ENCODE measurements at regions not wholly inside any gene's neighbourhood (a gene's known extent, or its start where the extent isn't known, plus 50 kb on each side); places are given as distances from the start of the nearest gene placed in this dataset.
A peak's percentile ranks its signal among the peaks of the same experiment; 100 is the strongest.

DNA sequence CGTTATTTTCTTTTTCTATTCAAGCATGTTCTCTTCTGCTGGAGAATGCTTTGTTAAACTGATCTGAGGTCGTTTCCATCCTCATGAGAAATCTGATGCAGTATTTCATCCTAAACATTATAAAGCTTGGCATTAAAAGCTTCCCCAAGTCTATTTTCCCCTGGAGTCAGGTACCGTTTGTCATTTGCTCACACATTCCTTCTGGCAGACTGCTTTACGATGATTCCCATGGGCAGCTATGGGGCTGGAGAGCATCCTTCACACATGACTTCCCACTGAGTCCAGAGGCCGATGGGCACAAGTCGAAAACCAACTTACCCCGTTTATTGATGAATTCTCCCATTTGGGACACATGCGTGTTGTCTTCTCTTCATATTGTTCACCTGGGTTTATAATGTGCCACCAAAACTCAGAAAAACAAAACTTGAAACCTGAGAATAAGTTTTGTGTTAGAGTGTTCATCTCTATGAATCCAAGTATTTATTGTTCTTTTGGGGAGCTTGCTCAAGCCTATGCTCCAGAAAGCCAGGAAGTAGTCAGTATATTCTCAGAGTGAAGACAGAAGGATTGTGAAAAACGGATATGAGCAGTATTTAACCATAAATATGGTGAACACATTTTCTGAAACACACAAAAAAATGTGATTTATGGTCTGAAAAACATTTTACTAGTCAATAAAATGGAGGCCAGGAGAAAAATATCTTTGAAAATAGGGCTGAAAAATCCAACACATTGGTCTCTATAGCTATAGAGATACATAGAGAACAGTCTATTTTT, 298.8 kb upstream of the NOCT start:
- no peaks in the 10 kb centered on the region for H3K27me3 ChIP-seq
- no peak for DNase-seq
- no peaks in the 10 kb centered on the region for H3K9me3 ChIP-seq
- H3K4me3 ChIP-seq, result no peak overlapping the region
- H3K36me3 ChIP-seq, result no peaks in the 10 kb centered on the region

DNA sequence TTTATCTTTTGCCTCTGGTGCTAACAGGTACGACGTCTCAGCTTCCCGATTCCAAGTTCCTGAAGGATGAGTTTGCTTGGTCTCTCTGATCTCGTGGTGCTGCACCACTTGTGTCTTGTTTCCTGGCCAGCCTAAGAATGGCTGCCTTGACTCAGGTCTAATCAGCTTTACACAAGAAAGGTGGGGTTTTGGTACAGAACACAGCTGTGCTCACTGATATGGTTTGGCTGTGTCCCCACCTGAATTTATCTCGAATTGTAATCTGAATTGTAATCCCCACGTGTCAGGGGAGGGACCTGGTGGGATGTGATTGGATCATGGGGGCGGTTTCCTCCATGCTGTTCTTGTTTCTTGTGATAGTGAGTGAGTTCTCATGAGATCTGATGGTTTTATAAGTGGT, 305.3 kb upstream of the NOCT start:
- H3K27me3 ChIP-seq, result no peaks in the 10 kb centered on the region

DNA sequence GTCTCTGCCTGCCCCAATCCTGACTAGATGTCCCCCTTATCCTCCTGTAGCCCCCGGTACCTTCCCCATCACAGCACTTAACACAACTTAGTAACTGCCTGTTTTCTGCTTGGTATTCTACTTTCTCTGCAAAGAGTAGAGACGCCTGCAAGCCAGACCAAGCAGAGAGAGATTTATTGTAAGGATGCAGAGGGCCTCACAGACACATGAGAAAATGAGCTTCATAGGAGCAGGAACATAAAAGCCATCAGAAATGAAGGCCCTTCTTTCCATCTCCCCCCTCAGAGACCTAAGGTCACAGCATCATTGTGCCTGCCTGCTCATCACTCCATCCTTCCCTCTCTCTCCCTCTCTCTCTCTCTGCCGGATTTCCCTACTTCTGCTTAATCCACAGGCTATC, 305.7 kb upstream of the NOCT start:
- H3K36me3 ChIP-seq, result no peaks in the 10 kb centered on the region

More for the DNA sequence above, 305.3 kb upstream of the NOCT start:
- no peak for DNase-seq
- Histone ChIP-seq H3K36me3 (no peaks in the 10 kb centered on the region), H3K4me3 (no peak overlapping the region), H3K9me3 (no peaks in the 10 kb centered on the region)

DNA sequence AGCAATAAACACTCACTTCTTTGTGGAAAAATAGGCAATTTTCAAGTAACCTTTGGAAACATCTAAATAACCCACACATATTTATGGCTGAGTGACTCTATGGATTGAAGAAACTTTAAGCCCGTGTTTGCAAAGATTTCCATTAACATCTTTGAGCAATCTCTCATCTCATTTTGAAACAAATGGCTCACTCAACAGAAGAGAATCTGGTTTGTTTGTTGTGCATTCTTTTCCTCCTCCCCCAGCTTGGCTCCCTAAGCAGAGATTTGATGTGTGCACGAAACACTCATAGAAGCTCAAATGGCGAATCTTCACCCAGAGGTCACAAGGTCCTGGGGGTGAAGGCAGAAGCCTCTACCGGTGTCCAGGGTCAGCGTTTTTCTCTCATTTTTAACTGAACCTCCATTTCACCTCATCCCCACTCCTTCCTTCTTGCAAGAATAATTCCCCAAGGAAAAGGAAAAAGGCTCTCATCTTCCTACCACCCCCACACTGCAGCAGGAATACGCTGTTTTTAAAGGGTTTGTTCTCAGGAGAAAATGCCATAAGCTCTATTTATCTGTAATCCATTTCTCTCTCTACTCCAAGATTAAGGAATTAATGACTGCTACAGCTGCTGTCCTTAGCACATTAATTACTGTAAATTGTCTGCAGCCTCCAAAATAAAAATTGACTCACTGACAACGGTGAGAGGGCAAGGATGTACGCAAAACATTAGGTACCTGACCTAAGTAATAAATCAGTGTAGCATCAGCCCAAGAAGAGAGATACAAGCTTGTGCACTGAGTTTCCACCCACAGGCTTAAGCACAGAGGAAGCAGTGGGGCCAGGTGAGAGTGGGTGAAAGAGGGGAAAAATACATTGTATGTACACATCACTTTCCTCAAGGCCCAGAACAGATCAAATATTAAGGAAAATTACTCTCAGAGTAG, 307.6 kb upstream of the NOCT start:
- H3K27me3 ChIP-seq, result no peaks in the 10 kb centered on the region
- no peaks in the 10 kb centered on the region for H3K9me3 ChIP-seq
- no peaks in the 10 kb centered on the region for H3K36me3 ChIP-seq
- no peak for DNase-seq
- H3K4me3 ChIP-seq, result no peak overlapping the region

More for the DNA sequence above, 305.7 kb upstream of the NOCT start:
- H3K4me3 ChIP-seq, result no peak overlapping the region
- H3K9me3 ChIP-seq, result no peaks in the 10 kb centered on the region
- no peaks in the 10 kb centered on the region for H3K27me3 ChIP-seq
- DNase-seq, result no peak

DNA sequence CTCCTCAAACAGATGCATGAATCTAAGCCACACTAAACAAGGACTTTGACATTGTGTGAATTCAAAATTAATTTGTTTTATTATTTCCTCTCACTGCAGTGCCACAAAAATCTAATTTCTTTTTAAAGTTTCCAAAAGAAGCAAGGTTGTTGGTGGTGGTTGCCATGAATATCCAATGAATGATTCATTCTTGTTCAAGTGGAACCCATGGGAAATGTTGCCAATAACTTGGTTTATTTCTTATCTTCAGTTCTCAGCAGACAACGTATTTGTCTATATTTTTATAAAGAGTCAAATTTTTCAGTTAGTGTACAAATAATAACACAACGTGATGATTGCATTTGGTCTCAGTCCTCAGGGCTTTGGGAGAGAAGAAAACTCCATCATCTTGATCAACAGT, 309.4 kb upstream of the NOCT start:
- no peaks in the 10 kb centered on the region for H3K27me3 ChIP-seq
- H3K4me3 ChIP-seq, result no peak overlapping the region
- H3K36me3 ChIP-seq, result no peaks in the 10 kb centered on the region
- DNase-seq, result no peak
- H3K9me3 ChIP-seq, result no peaks in the 10 kb centered on the region

DNA sequence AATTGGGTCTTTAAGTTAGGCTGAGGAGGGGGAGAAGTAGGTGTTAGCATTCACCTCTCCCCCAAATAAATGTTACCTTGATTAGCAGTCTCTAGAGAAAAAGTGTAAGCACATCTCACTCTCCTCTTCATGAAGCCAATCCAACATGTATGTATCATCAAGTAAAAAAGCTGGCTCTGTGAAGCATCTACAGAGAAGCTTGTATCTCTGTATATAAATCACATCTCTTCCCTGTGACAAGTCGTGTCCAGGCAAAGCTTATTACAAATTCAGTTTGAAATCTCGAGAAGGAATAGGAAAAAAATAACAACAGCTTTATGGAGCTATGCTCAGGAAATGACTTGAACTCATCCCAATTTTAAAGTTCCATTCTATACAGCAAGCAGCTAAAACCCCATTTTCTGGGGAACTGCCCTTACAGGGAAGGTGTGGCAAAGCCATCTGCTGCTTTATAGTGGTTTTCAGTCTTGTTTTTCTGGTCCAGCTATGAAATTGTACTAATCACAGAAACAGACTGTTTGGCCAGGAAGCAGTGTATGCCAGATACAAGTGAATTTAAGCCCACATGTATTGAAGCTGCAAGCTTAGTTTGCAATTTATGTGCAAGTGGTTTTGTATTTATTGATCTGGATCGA, 313.3 kb upstream of the NOCT start:
- H3K36me3 ChIP-seq, result no peaks in the 10 kb centered on the region

DNA sequence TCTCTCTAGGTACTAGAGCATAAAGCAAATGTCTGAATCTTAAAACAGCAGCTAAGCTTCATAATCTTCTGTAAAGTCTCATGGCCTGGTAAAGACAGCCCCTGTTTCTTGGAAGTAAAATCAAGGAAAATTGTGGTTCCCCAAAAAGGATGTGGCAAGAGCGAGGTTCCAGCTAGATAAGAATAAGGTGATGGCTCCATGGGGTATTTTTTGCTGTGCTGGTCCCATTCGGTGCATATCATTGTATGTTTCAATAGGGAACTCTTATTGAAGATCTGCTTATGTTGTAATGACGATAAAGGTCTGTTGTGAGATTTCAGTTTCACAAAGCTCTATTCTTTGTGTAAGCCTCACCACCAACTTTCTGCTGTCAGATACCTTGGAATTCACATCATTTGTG, 316.9 kb upstream of the NOCT start:
- Histone ChIP-seq H3K36me3 (no peaks in the 10 kb centered on the region), H3K4me3 (no peak overlapping the region), H3K27me3 (no peaks in the 10 kb centered on the region), H3K9me3 (no peaks in the 10 kb centered on the region)
- DNase-seq, result no peak

More for the DNA sequence above, 313.3 kb upstream of the NOCT start:
- no peaks in the 10 kb centered on the region for H3K27me3 ChIP-seq
- no peak for DNase-seq
- H3K4me3 ChIP-seq, result no peak overlapping the region
- H3K9me3 ChIP-seq, result no peaks in the 10 kb centered on the region

DNA sequence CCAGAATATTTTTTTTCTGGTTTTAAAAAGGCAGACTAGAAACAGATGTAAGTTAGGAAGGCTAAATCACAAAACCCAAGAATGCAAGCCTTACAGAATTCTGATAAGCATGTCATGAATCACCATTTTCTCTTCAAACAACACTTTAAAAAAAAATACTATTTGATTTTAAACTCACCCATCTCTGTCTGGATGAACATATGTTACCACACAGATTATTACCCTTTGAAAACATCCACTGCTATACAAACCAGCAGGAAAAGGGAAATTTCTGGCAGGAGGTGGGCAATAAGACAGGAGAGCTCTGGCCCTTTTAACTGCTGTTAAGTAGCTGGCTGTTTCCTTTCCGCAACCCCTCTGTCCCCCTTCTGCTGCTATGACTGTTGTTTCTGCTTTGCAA, 317.7 kb upstream of the NOCT start:
- no peaks in the 10 kb centered on the region for H3K9me3 ChIP-seq
- H3K36me3 ChIP-seq, result no peaks in the 10 kb centered on the region
- no peaks in the 10 kb centered on the region for H3K27me3 ChIP-seq
- no peak for DNase-seq
- no peak overlapping the region for H3K4me3 ChIP-seq

DNA sequence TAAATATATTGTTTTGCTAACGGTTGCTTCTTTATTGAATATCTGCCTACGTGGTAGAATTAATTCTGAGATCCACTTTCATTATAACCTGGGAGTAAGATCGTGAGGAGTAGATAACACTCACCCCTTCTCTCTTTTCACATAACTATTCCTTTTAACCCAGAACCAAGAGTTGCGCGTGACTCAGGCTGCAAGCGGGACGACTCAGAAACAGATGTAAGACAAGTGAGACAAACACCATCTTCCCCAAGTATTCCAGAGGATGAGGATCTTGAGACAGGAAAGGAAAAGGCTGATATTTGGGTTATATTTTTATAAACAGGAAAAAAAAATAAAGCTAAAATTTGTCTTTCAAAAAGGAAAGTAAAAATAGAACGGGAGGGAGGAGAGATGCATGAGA, 318.8 kb upstream of the NOCT start:
- Histone ChIP-seq H3K9me3 (no peaks in the 10 kb centered on the region), H3K4me3 (no peak overlapping the region), H3K27me3 (no peaks in the 10 kb centered on the region), H3K36me3 (no peaks in the 10 kb centered on the region)
- peak; percentile 2 for DNase-seq

DNA sequence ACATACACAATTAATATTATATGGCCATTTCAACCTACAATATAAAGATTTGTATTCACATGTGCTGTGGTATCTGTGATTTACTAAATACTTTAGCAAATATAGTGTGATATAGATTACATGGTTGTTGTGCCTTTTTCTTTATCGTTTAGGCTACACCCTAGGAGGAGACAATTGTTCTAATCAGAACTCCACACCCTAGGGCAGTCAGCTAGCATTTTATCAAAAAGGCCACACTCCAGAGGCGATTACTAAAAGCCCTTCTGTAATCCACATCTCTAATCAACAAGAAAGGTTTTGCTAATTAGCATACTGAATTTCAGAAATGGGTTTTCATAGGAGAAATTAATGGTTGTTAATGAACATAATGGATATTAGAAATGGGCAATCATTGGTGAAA, 319.5 kb upstream of the NOCT start:
- no peak for DNase-seq
- Histone ChIP-seq H3K27me3 (no peaks in the 10 kb centered on the region), H3K36me3 (no peaks in the 10 kb centered on the region), H3K4me3 (no peak overlapping the region), H3K9me3 (no peaks in the 10 kb centered on the region)

DNA sequence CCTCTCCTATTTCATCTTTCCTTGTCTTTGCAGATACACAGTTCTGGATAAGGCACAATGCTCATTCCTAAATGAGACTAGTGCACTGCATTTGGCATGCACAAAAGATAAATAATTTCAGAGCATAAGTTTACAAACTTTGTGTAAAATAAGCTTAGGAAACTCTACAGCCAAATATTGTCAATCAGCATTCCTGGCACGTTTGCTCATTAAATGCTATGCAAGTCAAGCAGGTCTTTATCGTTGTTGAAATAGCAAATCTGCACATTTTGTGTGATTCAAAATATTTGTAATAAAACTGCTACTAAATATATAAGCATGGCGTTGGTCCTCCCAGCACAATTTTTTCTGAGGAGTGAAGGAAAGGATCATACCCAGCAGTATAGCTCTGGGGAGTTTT, 322.1 kb upstream of the NOCT start:
- no peaks in the 10 kb centered on the region for H3K9me3 ChIP-seq
- H3K27me3 ChIP-seq, result no peaks in the 10 kb centered on the region
- no peak for DNase-seq
- H3K36me3 ChIP-seq, result no peaks in the 10 kb centered on the region
- no peak overlapping the region for H3K4me3 ChIP-seq

DNA sequence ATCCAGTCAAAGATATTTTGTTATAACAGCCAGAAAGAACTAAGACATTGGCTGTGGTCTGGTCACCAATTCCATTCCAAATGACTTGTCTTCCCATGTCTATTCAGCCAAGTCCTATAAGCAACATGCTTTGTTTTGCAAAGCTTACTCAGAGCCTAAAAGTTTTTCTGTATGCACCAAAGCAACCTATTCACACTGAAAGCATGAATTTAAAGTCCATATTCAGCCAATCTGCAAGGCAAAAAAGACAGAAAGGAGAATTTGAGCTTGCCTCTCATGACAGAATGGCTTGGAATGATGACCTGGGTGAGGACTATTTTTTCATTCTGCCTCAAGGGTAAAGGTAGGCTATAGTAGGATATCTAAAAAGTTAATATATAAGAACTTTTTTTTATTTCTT, 323.2 kb upstream of the NOCT start:
- no peaks in the 10 kb centered on the region for H3K9me3 ChIP-seq
- no peak overlapping the region for H3K4me3 ChIP-seq
- H3K27me3 ChIP-seq, result no peaks in the 10 kb centered on the region
- DNase-seq, result no peak
- H3K36me3 ChIP-seq, result no peaks in the 10 kb centered on the region

DNA sequence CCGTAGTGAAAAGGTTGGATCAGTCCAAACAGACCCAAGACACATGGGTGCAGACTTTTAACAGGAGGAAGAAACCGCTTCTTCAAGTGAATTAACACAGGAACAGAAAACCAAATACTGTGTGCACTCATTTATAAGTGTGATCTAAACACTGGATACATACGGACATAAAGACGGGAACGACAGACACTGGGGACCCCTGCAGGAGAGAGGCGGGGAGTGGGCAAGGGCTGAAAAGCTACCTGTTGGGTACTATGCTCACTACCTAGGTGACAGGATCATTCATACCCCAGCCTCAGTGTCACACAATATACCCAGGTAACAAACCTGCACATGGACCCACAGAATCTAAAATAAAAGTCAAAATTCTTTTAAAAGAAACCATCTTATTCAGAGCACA, 326.0 kb upstream of the NOCT start:
- Histone ChIP-seq H3K36me3 (no peaks in the 10 kb centered on the region), H3K9me3 (no peaks in the 10 kb centered on the region), H3K27me3 (no peaks in the 10 kb centered on the region), H3K4me3 (no peak overlapping the region)
- DNase-seq, result no peak

DNA sequence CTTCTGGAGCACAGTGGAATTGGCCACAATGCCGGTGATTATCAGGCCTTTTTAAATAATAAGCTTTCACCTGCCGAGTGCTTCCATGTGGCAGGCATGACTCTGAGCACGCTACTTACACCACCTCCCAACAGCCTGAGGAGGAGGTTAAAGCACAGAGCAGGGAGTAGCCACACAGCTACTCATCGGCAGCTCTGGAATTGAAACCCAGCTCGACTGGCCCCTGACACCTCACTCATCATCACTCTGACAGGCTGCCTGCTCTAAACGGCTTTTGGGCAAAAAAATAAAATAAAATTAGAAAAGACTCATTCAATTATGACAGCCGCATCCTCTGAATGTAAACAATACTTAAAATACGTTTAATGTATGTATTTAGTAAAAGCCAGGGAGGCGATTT, 326.4 kb upstream of the NOCT start:
- Histone ChIP-seq H3K36me3 (no peaks in the 10 kb centered on the region), H3K4me3 (no peak overlapping the region), H3K27me3 (no peaks in the 10 kb centered on the region), H3K9me3 (no peaks in the 10 kb centered on the region)
- DNase-seq, result no peak

DNA sequence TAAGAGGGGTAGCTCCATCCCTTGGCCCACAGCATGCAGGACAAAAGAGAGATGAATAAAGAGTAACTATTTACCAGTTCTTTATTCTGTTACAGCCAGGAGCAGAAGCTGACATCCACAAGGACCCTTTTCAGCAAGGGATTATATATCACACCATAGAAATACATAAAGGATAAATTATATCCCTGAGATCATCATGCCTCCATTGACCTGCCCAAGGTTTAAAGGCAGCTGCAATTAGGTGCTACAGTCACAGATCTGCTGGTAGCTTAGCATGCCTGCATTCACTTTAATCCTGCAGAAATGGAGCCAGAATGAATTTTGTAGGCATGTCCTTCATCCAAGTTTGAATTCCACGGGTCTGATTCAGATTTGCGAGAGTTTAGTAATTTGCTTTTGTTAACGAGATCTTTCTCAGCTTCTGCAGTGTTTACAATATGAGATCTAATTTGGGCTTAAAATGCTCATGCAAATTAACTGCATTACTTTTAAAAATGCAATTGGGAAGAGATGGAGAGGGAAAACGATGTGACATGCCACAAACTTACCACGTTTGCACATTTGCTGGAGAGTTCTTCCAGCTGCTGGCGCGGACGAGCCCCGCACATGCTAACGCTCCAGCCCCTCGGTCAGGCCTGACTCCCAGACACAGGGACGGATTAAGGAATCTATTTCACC, 327.0 kb upstream of the NOCT start:
- Histone ChIP-seq H3K36me3 (no peaks in the 10 kb centered on the region), H3K4me3 (no peak overlapping the region), H3K27me3 (no peaks in the 10 kb centered on the region), H3K9me3 (no peaks in the 10 kb centered on the region)
- no peak for DNase-seq

DNA sequence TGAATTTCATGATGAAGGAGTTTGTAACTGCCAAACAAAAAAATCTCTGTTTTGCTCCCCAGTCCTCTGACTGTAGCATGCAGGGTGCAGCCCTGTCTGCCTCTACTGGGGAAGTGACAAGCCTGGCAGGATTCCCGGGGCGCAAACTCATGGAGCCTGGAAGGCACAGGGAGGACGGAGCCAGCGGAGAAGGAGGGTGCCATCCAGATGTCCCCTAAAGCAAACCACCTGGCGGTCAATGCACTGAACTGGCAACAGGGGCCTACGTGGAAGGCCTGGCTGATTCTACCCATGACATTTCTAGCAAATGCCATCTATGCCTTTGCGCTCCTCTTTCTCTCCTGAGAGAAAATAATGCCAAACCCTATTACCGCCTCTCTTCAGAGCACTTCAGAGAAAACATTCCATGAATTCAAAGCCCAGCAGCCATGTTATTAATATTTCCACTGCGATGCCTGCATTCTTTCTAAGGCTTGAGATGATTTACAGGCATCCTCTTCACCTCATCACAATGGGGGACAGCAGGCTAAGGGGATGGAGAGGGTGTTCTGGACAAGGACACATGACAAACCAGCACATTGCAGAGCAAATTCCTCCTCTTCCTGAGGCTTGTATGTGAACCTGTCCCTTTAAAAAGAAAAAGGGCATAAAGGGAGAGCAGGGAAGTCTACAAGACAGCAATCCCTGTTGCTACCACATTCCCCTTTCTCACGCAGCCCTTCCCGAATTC, 329.3 kb upstream of the NOCT start:
- Histone ChIP-seq H3K36me3 (no peaks in the 10 kb centered on the region), H3K27me3 (no peaks in the 10 kb centered on the region), H3K9me3 (no peaks in the 10 kb centered on the region), H3K4me3 (no peak overlapping the region)
- no peak for DNase-seq
